ENCODE measurements at regions not wholly inside any gene's neighbourhood (a gene's known extent, or its start where the extent isn't known, plus 50 kb on each side); places are given as distances from the start of the nearest gene placed in this dataset.

DNA sequence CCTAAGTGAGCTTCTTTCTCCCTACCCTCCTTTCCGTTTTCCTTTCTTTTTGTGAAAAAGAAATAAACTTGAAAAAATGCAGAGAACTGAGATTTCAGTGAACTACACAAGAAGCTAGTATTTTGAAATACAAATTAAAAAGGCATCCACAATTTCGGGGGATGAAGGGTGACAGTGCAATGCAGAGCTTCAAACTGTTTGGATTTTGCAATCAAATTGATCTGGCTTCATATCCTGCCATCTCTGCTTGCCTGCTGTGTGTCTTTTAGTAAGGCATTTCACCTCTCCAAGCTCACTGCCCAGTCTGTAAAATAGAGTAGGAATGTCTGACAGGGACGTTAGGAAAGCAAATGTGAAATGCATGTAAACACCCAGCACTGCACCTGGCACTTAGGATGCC lies 258.0 kb downstream of the HACE1 start:
- H3K9me3 ChIP-seq (replicated peaks; ENCODE audit: control insufficient read depth, insufficient read depth, low read depth, low read length), result no peaks in the 10 kb centered on the region
- CTCF ChIA-PET (ENCODE audit: low intra/inter-chr PET ratio), result no interaction called here
- 0% methylated on average over 3 of the region's 3 CpGs for WGBS (ENCODE audit: insufficient coverage, low coverage, missing lambda C conversion rate)

More for the DNA sequence above, 258.0 kb downstream of the HACE1 start:
- Histone ChIP-seq H3K9me1 (ENCODE audit: control insufficient read depth, insufficient read depth, low read length) (no peaks in the 10 kb centered on the region), H3K36me3 (ENCODE audit: control insufficient read depth, insufficient read depth, low read length) (no peaks in the 10 kb centered on the region), H3K79me2 (ENCODE audit: control insufficient read depth, insufficient read depth, low read length) (no peaks in the 10 kb centered on the region), H2AFZ (ENCODE audit: low read depth, low read length) (no peak overlapping the region), H3K4me1 (replicated peaks in 1 of 2; ENCODE audit: control insufficient read depth in 2 of 2, insufficient read depth in 2 of 2, low read length in 2 of 2) (no peaks in the 10 kb centered on the region), H3K27ac (ENCODE audit: extremely low read depth, low read depth, low read length) (no peak overlapping the region), H3K9ac (ENCODE audit: insufficient read depth in 1 of 2, low read depth in 2 of 2, low read length in 2 of 2) (no peak overlapping the region), H3K4me3 (no peak overlapping the region), H4K20me1 (replicated peaks; ENCODE audit: control insufficient read depth, insufficient read depth, low read length) (no peaks in the 10 kb centered on the region), H3K27me3 (ENCODE audit: control insufficient read depth in 2 of 2, insufficient read depth in 2 of 2, low read length in 2 of 2) (no peaks in the 10 kb centered on the region), H3K4me2 (ENCODE audit: insufficient read depth, low read length) (no peak overlapping the region)
- in situ Hi-C loops (cut with MboI), result no loop called here
- BruUV-seq (replicated peaks), result no TSS peak
- FAIRE-seq (no peak), DNase-seq (ENCODE audit: extremely low read depth in 1 of 4, low spot score in 3 of 4) (no peak), ATAC-seq (no peak)
- no peak for TF ChIP-seq ARID2 (IDR thresholded peaks at IDR 0.05)
- no peak for TF ChIP-seq E2F3 (CRISPR knock-in tag; IDR thresholded peaks at IDR 0.05)
- TF ChIP-seq PRMT5 (CRISPR knock-in tag; IDR thresholded peaks at IDR 0.05), result no peak
- no peak for TF ChIP-seq MCM5 (IDR thresholded peaks at IDR 0.05; ENCODE audit: low read depth)
- TF ChIP-seq POLR2A (conservative IDR thresholded peaks at IDR 0.05), result no peak
- TF ChIP-seq NR4A1 (CRISPR knock-in tag; IDR thresholded peaks at IDR 0.05), result no peak
- TF ChIP-seq NR4A1 (tag; IDR thresholded peaks at IDR 0.05), result no peak
- no peak for TF ChIP-seq ZNF699 (CRISPR knock-in tag; IDR thresholded peaks at IDR 0.05; ENCODE audit: insufficient replicate concordance)
- no peak for TF ChIP-seq ZNF408 (CRISPR knock-in tag; IDR thresholded peaks at IDR 0.05; ENCODE audit: low read depth)
- TF ChIP-seq, protein P1, sequence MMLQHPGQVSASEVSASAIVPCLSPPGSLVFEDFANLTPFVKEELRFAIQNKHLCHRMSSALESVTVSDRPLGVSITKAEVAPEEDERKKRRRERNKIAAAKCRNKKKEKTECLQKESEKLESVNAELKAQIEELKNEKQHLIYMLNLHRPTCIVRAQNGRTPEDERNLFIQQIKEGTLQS (IDR thresholded peaks at IDR 0.05), result no peak
- TF ChIP-seq, protein P1 (CRISPR knock-in tag; conservative IDR thresholded peaks at IDR 0.05), result no peak
- TF ChIP-seq ZNF41 (CRISPR knock-in tag; conservative IDR thresholded peaks at IDR 0.05), result no peak
- TF ChIP-seq, protein P2, sequence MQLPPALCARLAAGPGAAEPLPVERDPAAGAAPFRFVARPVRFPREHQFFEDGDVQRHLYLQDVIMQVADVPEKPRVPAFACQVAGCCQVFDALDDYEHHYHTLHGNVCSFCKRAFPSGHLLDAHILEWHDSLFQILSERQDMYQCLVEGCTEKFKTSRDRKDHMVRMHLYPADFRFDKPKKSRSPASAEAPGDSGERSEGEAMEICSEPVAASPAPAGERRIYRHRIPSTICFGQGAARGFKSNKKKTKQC (CRISPR knock-in tag; IDR thresholded peaks at IDR 0.05), result no peak
- TF ChIP-seq RBM25 (IDR thresholded peaks at IDR 0.05; ENCODE audit: low read depth, low read length, severe bottlenecking), result no peak
- no peak for TF ChIP-seq ZNF583 (CRISPR knock-in tag; IDR thresholded peaks at IDR 0.05)
- TF ChIP-seq ZBTB17 (CRISPR knock-in tag; IDR thresholded peaks at IDR 0.05), result no peak
- TF ChIP-seq, protein P3, sequence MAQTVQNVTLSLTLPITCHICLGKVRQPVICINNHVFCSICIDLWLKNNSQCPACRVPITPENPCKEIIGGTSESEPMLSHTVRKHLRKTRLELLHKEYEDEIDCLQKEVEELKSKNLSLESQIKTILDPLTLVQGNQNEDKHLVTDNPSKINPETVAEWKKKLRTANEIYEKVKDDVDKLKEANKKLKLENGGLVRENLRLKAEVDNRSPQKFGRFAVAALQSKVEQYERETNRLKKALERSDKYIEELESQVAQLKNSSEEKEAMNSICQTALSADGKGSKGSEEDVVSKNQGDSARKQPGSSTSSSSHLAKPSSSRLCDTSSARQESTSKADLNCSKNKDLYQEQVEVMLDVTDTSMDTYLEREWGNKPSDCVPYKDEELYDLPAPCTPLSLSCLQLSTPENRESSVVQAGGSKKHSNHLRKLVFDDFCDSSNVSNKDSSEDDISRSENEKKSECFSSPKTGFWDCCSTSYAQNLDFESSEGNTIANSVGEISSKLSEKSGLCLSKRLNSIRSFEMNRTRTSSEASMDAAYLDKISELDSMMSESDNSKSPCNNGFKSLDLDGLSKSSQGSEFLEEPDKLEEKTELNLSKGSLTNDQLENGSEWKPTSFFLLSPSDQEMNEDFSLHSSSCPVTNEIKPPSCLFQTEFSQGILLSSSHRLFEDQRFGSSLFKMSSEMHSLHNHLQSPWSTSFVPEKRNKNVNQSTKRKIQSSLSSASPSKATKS (CRISPR knock-in tag; IDR thresholded peaks at IDR 0.05), result no peak
- TF ChIP-seq FOXM1 (IDR thresholded peaks at IDR 0.05; ENCODE audit: low read depth), result no peak
- no peak for TF ChIP-seq FOXM1 (CRISPR knock-in tag; IDR thresholded peaks at IDR 0.05; ENCODE audit: low read depth)
- TF ChIP-seq SRSF7 (optimal IDR thresholded peaks at IDR 0.05; ENCODE audit: low read depth, low read length), result no peak
- TF ChIP-seq EZH2 (IDR thresholded peaks at IDR 0.05; ENCODE audit: borderline replicate concordance, low read depth, low read length), result no peak
- POLR2A ChIA-PET, result no interaction called here
- intact Hi-C loops (cut with micrococcal nuclease), result no loop called here
